ENCODE measurements at regions not wholly inside any gene's neighbourhood (a gene's known extent, or its start where the extent isn't known, plus 50 kb on each side); places are given as distances from the start of the nearest gene placed in this dataset.
"Not testable (repeated sequence)": the region's sequence is repeated elsewhere in the genome, so short reads cannot be mapped to it uniquely, and the experiment has no call there.

DNA sequence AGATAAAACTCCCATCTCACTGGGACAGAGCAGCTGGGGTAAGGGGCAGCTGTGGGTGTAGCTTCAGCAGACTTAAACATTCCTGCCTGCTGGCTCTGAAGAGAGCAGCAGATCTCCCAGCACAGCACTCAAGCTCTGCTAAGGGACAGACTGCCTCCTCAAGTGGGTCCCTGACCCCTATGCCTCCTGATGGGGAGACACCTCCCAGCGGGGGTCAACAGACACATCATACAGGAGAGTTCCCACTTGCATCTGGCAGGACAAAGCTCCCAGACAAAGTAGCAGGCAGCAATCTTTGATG, 188.2 kb downstream of the HACE1 start:
- TF ChIP-seq POLR2A (IDR thresholded peaks at IDR 0.05; ENCODE audit: low read length); GATA1 (IDR thresholded peaks at IDR 0.05; ENCODE audit: low read depth, low read length): not testable (repeated sequence)
